ENCODE measurements at regions not wholly inside any gene's neighbourhood (a gene's known extent, or its start where the extent isn't known, plus 50 kb on each side); places are given as distances from the start of the nearest gene placed in this dataset.
A peak's percentile ranks its signal among the peaks of the same experiment; 100 is the strongest.
"Not testable (repeated sequence)": the region's sequence is repeated elsewhere in the genome, so short reads cannot be mapped to it uniquely, and the experiment has no call there.

DNA sequence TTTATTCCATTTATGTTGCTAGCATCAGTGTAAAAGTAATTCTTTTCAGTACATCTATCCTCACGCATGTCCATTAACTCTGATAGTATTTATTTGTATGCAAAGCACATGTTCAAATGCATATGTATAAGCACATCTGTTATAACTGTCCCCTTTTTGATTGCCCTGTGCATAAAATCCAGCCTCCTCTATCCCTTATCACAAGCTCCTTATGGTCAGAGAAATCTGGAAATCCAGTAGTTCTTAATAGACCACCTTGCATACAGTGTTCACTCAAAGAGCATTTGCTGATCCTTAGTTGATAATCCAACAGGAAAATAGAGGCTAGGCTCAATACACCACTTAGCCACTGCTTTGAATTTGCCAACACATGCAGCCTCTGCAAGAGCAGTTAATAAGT is 443.5 kb downstream of the AASDHPPT start:
- Mint-ChIP-seq H3K27me3 (ENCODE audit: low read depth, poor library complexity) (no peaks in the 10 kb centered on the region), H3K4me3 (no peak overlapping the region), H3K27ac (no peak overlapping the region), H3K9me3 (no peaks in the 10 kb centered on the region), H3K4me1 (no peaks in the 10 kb centered on the region), H3K36me3 (ENCODE audit: low read depth) (no peaks in the 10 kb centered on the region)
- no peak for TF ChIP-seq CTCF (IDR thresholded peaks at IDR 0.05)
- no peak for DNase-seq

DNA sequence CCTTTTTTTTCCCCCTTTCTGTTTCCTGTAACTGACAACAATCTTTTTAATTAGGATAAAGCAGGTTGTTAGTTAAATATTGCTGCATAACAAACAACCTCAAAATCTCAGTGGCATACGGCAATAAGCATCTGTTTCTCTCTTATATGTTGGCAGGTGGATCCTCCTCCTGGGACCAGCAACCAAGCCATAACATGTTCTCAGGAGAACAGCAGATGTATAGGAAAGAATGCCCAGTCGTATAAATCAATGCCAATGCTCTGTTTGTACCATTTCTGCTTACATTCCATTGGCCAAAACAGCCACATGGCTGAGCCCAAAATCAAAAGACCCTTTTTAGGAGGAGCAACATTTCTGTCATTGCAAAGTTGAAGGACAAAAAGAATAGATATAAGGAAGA is 445.7 kb downstream of the AASDHPPT start:
- Mint-ChIP-seq H3K4me3 (no peak overlapping the region), H3K27me3 (ENCODE audit: low read depth, poor library complexity) (no peaks in the 10 kb centered on the region)

DNA sequence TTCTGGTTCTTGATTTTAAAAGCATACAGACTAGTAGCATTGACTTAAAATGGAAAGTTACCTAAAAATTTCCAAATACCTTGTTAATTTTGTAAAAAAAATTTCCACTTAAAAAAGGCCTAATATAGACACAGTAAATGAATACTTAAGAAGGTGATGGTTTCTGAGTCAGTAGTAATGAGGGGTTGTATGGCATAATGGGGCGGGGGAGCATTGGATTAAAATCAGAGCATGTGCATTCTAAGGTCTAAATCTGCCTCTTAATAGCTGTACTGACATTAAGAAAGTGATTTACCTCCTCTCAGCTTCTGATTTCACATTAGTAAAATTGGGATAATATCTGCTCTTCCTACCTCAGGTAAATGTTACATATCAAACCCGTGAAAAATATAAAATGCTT is 446.5 kb downstream of the AASDHPPT start:
- H3K27ac Mint-ChIP-seq = no peak overlapping the region
- no peak overlapping the region for H3K4me3 Mint-ChIP-seq
- no peaks in the 10 kb centered on the region for H3K36me3 Mint-ChIP-seq (ENCODE audit: low read depth)
- DNase-seq = no peak
- H3K4me1 Mint-ChIP-seq = no peaks in the 10 kb centered on the region
- TF ChIP-seq CTCF (IDR thresholded peaks at IDR 0.05) = no peak
- H3K9me3 Mint-ChIP-seq = peaks cover 3% of the 10 kb centered on the region
- H3K27me3 Mint-ChIP-seq (ENCODE audit: low read depth, poor library complexity) = no peaks in the 10 kb centered on the region

More for the DNA sequence above, 445.7 kb downstream of the AASDHPPT start:
- Mint-ChIP-seq H3K9me3 (peaks cover under 1% of the 10 kb centered on the region), H3K4me1 (no peaks in the 10 kb centered on the region), H3K36me3 (ENCODE audit: low read depth) (no peaks in the 10 kb centered on the region), H3K27ac (no peak overlapping the region)
- DNase-seq = no peak
- no peak for TF ChIP-seq CTCF (IDR thresholded peaks at IDR 0.05)

DNA sequence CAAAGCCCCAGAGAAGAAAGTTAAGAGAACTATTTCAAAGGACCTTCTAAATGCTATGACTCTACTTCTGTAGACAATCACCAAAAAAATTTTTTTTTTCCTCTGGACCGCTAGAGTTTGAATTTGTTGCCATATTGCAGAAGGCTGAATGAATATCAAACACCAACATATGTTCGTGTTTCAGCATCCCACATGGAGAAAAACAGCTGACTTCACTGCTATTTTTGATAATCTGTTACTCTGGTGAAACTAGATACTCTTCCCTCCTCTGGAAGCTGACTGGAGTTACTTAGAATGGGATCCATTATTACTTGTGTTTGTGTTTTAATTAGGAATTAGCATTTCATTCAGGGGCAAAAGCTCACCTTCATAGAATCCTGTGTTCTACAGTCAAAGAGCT is 447.0 kb downstream of the AASDHPPT start:
- no peak for DNase-seq
- H3K27me3 Mint-ChIP-seq (ENCODE audit: low read depth, poor library complexity) = no peaks in the 10 kb centered on the region
- TF ChIP-seq CTCF (IDR thresholded peaks at IDR 0.05) = no peak
- no peaks in the 10 kb centered on the region for H3K4me1 Mint-ChIP-seq
- peaks cover 3% of the 10 kb centered on the region for H3K9me3 Mint-ChIP-seq
- no peak overlapping the region for H3K27ac Mint-ChIP-seq
- H3K36me3 Mint-ChIP-seq (ENCODE audit: low read depth) = no peaks in the 10 kb centered on the region
- H3K4me3 Mint-ChIP-seq = no peak overlapping the region

- H3K36me3 Mint-ChIP-seq (ENCODE audit: low read depth); H3K4me1 Mint-ChIP-seq; H3K9me3 Mint-ChIP-seq; DNase-seq; H3K27me3 Mint-ChIP-seq (ENCODE audit: low read depth, poor library complexity); H3K4me3 Mint-ChIP-seq: not testable (repeated sequence)
- peak overlapping the region; percentile 74 for H3K27ac Mint-ChIP-seq
These were observed 454.2 kb downstream of the AASDHPPT start for GRCh38 chr11:106531648-106532047.

GRCh38 chr11:106533046-106533445 is 455.6 kb downstream of the AASDHPPT start:
- TF ChIP-seq CTCF (IDR thresholded peaks at IDR 0.05) = no peak

More at GRCh38 chr11:106533046-106533445, 455.6 kb downstream of the AASDHPPT start:
- peaks cover 3% of the 10 kb centered on the region for H3K9me3 Mint-ChIP-seq
- H3K4me1 Mint-ChIP-seq = no peaks in the 10 kb centered on the region
- H3K27ac Mint-ChIP-seq = no peak overlapping the region
- H3K4me3 Mint-ChIP-seq = no peak overlapping the region
- no peaks in the 10 kb centered on the region for H3K27me3 Mint-ChIP-seq (ENCODE audit: low read depth, poor library complexity)
- no peak for DNase-seq
- H3K36me3 Mint-ChIP-seq (ENCODE audit: low read depth) = no peaks in the 10 kb centered on the region

All from nephron progenitor cell (in vitro differentiated cells).